Choroid plexus epithelial cell (primary cell): ENCODE measurements at regions not wholly inside any gene's neighbourhood (a gene's known extent, or its start where the extent isn't known, plus 50 kb on each side); places are given as distances from the start of the nearest gene placed in this dataset.
A peak's percentile ranks its signal among the peaks of the same experiment; 100 is the strongest.

Source experiments
- DNase-seq: peaks from one replicate; pipeline ENCODE4 v3.0.0-alpha.2; 2010; ENCODE audit warnings: low read depth
- H3K4me3 ChIP-seq: 2 replicates; pipeline ENCODE4 v1.5.1; 2011; ENCODE audit warnings: low read depth, mild to moderate bottlenecking, control low read depth, low read length, moderate library complexity
- CTCF ChIP-seq: conservative IDR thresholded peaks from 2 replicates; pipeline ENCODE4 v1.5.1; 2011; ENCODE audit warnings: low read depth, mild to moderate bottlenecking, control low read depth, inconsistent platforms, low read length, moderate library complexity

- DNase-seq: peak; percentile 24
- TF ChIP-seq CTCF: no peak
- H3K4me3 ChIP-seq: no peak overlapping the region
Observed at GRCh38 chr10:112045938-112046337, 137.6 kb downstream of the GPAM start.

GRCh38 chr10:112047674-112048073, 135.9 kb downstream of the GPAM start:
- H3K4me3 ChIP-seq: no peak overlapping the region
- TF ChIP-seq CTCF: no peak
- no peak for DNase-seq

- TF ChIP-seq CTCF: no peak
- no peak for DNase-seq
Observed at GRCh38 chr10:112052166-112052565, 131.4 kb downstream of the GPAM start.

GRCh38 chr10:112053895-112054294, 129.7 kb downstream of the GPAM start:
- TF ChIP-seq CTCF: no peak
- DNase-seq: no peak
- H3K4me3 ChIP-seq: no peak overlapping the region

More at GRCh38 chr10:112052166-112052565, 131.4 kb downstream of the GPAM start:
- no peak overlapping the region for H3K4me3 ChIP-seq

GRCh38 chr10:112054516-112054915, 129.0 kb downstream of the GPAM start:
- TF ChIP-seq CTCF: no peak
- DNase-seq: no peak
- H3K4me3 ChIP-seq: no peak overlapping the region

- TF ChIP-seq CTCF: no peak
- no peak for DNase-seq
Observed at GRCh38 chr10:112057072-112057471, 126.5 kb downstream of the GPAM start.

GRCh38 chr10:112059220-112059619, 124.3 kb downstream of the GPAM start:
- TF ChIP-seq CTCF: no peak

More at GRCh38 chr10:112057072-112057471, 126.5 kb downstream of the GPAM start:
- no peak overlapping the region for H3K4me3 ChIP-seq

More at GRCh38 chr10:112059220-112059619, 124.3 kb downstream of the GPAM start:
- no peak for DNase-seq
- no peak overlapping the region for H3K4me3 ChIP-seq
